HG03571 (cell line): ENCODE measurements at regions not wholly inside any gene's neighbourhood (a gene's known extent, or its start where the extent isn't known, plus 50 kb on each side); places are given as distances from the start of the nearest gene placed in this dataset.
"Not testable (repeated sequence)": the region's sequence is repeated elsewhere in the genome, so short reads cannot be mapped to it uniquely, and the experiment has no call there.

Experiments
- ATAC-seq: cut with Tn5 transposase; IDR thresholded peaks from one replicate; pipeline ENCODE4 v1.9.1; 2021; ENCODE audit not compliant: unreplicated experiment

DNA sequence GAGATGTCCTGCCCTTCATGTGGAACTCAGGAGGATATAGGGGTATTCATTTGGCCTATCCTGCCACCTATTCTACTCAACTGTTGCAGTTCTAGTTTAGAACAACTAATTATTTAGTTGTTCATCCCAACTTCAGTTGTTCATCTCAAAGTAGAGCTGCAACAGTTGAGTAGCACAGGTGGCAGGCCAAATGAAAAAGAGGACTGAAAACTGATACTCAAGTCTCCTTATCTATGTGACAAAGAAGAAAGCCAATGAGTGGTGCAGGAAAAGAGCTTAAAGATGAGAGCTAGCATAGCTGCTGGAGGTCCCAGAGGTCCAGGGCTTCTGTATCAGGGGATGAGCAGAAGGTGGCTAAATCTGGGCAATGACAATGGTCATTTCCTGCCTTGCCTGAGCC lies 148.9 kb upstream of the KITLG start:
- no peak for ATAC-seq

DNA sequence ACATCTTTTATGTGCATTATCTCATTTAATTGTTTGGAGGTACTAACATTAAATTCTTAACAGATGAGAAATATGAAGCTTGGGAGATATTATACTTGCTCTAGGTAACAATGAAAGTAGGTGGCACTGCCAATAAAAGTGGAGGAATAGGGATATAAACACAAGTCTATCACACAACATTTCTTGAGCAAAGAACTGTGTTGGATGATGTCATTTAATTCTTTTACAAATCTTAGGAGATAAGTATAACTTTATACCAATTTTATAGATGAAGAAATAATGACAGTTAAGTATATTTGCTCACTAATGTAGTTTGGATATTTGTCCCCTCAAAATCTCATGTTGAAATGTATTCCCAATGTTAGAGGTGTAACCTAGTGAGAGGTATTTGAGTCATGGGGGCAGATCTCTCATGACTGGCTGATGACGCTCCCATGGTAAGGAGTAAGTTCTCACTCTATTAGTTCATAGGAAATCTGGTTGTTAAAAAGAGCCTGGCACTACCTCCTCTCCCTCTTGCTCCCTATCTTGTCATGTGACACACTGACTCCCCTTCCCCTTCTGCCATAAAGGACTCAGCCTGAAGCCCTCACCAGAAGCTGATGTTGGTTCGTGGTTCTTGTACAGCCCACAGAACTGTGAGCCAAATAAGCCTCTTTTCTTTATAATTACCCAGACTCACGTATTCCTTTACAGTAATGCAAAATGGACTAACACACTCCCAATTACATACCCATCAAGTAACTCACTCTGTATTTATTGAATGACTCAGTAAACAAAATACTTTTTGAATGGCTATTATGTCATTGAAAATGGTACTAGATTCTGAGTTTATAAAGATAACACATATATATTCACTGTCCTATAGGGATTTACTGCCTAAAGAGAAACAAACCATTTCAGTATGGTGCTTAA lies 146.8 kb upstream of the KITLG start:
- ATAC-seq: no peak

DNA sequence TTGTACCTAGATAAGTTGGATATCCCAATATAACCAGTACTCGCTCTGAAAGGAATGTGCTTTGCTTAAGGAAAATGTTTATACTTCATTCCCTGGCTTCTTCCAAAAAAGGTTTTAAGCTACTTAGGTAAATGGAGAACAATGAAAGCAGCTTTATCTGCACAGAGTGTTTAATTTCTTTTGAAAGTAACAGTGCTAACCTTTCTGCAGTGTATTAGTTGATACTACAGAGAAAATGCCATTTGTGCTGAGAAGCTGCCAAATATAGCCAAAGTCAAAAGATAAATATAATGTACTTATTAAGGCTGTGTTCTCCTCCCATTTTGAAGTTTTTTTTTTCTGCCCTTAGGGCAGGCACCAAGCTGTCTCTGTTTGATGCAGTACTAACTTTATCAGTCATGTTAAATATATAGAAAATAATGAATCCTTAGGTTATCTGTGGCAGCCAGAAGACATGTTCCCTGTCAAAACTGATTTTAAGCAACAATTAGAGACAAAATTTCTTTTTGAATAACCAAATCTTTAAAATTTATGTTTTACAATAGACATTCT lies 145.4 kb upstream of the KITLG start:
- ATAC-seq: no peak

DNA sequence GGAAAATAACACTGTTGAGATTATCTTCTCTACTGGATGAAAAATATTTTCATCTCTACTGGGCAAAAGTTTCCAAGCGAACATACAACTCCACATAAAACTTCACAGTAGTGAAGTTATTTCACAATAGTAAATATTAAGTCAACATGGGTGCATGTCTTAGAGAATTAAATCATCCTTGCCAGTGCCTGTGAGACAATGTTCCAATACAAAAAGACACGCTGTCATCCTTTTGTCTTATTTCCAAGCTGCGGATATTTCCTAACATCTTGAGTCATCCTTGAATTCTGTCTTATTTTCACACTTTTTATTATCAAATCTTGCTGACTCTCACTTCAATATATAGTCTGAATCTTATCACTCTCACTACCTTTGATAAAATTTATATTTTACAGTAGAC lies 142.9 kb upstream of the KITLG start:
- no peak for ATAC-seq

DNA sequence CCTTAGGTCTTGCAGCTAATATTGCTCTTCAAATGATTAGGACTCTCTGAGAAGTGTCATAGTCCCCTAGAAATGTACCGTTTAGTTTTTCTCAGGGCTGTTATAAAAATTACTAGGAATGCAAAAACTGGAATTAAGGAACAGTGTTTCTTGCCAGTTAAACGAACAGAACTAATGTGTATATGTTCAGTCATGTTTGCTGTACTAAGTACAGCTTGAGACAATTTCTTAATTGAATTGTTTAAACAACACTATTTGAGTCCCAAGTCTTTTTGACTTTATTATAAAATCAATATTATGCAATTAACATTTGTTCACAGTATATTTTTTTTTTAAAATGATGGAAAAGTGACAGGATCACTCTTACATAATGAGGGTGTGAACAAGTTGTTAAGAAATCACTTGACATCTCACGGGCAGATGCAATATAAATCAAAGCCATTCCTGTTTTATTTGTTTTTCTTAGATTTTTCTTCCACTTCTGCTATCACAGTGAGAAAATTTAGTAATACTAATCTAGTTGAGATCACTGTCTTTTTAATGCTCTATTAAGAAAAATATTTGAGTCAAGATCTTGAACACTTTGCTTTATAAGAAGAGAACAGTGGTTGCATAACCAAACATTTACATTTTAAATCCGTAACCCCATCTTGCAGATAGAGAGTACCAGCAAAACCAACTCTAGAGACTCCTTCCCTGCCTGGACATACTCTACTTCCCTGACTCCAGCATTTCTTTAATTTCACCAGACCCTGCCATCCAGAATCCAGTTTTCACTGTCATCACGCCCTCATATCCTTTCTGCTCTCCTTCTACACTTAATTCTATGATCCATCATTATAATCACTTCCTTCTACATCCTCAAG lies 140.7 kb upstream of the KITLG start:
- ATAC-seq: no peak

GRCh38 chr12:88720231-88720630 lies 140.0 kb upstream of the KITLG start:
- no peak for ATAC-seq

DNA sequence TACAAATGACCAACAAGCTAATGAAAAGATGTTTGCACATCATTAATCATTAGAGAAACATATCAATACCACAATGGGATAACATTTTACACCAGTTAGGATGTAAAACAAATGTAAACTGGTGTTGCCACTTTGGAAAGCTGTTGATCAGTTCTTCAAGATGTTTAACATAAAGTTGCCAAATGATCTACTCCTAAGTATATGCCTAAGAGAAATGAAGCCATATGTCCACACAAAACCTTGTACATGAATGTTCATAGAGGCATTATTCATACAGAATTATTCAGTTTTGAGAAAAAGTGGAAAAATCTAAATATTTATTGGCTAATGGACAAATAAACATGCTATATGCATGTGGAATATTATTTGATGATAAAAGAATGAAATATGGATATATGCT lies 136.9 kb upstream of the KITLG start:
- no peak for ATAC-seq

DNA sequence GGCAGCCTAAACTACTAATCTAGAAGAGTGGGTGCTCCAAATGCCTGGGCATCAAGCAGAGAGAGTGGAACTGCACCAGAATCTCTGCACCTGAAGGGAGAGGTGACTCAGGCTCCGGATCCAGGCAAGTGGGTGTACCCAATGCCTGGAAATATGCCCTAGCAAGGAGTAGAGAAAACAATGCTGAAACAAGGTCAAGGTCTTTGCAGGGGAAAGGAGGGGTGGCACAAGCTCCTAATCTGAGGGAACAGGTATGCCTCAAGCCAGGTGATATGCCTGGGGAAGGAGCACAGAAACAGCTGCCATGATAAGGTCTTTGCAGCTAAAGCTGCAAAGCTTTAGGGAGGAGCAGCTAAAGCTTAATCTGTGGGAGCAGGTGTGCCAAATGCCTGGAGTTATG lies 136.0 kb upstream of the KITLG start:
- ATAC-seq: no peak

DNA sequence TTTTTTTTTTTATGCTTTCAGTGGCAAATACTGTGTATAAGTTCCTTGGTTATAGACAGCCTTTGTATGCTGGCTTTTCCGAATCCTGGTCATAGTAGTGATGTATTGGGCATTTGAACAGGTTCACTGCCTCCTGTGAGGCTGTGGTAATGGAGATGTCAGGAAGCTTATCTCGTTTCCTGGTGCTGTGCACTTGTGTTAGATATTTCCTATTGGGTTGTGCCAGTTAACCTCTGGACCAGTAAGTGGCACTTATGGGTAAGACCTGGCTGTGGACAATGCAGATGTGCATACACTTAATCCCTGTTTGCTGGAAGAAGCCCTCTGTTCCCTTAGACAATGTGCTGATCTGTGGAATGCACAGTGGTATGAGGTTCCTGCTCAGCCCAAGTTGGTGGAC lies 135.4 kb upstream of the KITLG start:
- ATAC-seq: no peak

- not testable (repeated sequence) for ATAC-seq
Observed at GRCh38 chr12:88714263-88714882, 134.1 kb upstream of the KITLG start.

GRCh38 chr12:88707800-88708199 lies 127.5 kb upstream of the KITLG start:
- ATAC-seq: no peak

GRCh38 chr12:88706286-88706685 lies 126.0 kb upstream of the KITLG start:
- no peak for ATAC-seq

- no peak for ATAC-seq
Observed at GRCh38 chr12:88703790-88704189, 123.5 kb upstream of the KITLG start.

- ATAC-seq: no peak
Observed at GRCh38 chr12:88698471-88698870, 118.2 kb upstream of the KITLG start.

DNA sequence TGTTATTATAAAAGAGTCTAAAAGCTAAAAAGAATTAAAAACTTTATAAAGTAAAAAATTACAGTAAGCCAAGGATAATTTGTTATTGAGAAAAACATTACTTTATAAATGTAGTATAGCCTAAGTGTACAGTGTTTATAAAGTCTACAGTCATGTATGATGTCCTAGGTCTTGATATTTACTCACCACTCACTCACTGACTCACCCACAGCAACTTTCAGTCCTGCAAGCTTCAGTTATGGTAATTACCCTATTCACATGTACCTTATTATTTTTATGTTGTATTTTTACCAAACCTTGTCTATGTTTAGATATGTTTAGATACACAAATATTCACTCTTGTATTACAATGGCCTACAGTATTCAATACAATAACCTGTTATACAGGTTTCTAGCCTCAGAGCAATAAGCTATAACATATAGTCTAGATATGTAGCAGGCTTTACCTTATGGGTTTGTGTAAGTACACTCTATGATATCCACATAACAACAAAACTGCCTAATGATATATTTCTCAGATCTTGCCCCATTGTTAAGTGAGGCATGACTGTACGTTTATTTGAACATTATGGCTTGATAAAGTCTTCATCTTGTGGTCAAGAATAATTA lies 113.7 kb upstream of the KITLG start:
- ATAC-seq: no peak

DNA sequence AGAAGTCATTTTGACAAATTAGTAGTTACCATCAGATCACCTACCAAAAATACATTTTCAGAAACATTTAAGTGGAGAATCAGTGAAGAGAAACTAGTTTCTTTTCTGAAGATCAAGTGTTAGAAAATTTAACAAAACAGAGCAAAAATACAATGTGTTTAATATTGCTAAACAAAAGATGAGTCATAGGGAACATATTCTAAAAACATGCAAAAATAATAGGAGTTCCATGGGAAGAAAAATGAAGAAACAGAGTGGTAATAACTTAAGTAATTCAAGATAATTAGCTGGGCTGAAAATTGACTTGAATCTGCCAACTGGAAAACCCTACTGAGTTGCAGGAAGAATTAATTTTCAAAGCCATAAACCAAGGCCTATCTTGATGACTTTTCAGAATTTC lies 111.5 kb upstream of the KITLG start:
- ATAC-seq: no peak

- no peak for ATAC-seq
Observed at GRCh38 chr12:88684610-88685009, 104.3 kb upstream of the KITLG start.

- no peak for ATAC-seq
Observed at GRCh38 chr12:88684170-88684569, 103.9 kb upstream of the KITLG start.

GRCh38 chr12:88683628-88684027 lies 103.4 kb upstream of the KITLG start:
- ATAC-seq: no peak

GRCh38 chr12:88681271-88681670 lies 101.0 kb upstream of the KITLG start:
- no peak for ATAC-seq

DNA sequence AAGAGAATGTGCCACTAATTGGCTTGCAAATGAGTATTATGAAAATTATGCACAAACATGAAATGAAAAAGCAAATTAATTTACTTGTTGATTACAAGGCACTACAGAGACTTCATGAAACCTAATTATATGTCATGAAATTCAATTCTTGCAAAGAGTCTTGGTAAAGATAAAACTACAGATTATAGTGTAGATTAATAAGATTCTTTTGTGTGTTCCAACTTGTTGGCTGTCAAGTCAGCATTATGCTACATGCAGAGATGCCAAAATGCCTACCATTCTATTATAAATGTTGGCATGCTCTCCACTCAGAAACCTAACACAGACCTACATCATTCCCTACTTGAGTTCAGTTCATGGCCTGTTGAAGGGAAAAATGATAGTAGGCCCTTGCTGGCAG lies 97.2 kb upstream of the KITLG start:
- ATAC-seq: no peak
